HK-2 (cell line): ENCODE measurements at regions not wholly inside any gene's neighbourhood (a gene's known extent, or its start where the extent isn't known, plus 50 kb on each side); places are given as distances from the start of the nearest gene placed in this dataset.
"Not testable (repeated sequence)": the region's sequence is repeated elsewhere in the genome, so short reads cannot be mapped to it uniquely, and the experiment has no call there.

Experiments used
- DNase-seq: peaks from one replicate; pipeline ENCODE4 v3.0.0-alpha.2; 2018; ENCODE audit not compliant: unreplicated experiment

DNA sequence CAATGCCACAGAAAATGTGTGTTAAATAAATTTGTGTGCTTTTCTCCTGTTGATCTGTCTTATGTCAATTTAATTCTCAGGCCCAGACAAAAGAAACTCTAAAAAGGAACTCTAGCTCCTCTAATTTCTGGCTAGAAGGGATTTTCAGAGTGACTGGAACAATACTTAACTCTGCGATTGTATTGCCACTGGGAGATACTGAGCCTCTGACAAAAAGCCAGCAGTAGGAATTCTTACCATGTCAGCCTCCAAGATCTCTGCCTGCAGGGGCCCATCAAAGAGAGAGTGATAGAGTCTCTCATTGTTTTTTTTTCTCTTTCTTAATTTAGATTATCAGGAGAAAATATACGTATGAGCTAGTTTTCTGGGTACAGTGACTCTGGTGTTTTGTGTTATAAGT lies 1165.7 kb downstream of the BRINP3 start:
- DNase-seq = no peak

DNA sequence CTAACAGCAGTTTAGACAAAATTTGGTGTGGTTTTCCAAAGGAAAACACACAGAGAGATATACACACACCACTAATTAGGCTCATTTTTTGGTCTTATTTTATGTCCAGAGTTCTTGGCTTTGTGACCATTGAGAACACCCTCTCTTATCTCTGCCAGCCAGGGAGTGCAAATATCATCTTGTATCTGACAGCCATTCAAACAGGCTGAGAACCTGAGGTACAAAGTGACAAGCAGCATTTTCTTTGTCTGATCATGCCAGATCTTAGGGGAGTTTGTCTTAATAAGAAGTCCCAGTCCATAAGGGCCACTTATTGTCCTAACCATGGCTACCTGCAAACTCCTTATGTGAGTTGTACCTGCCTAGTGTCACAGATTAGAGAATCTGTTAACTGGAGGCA lies 1165.2 kb downstream of the BRINP3 start:
- no peak for DNase-seq

DNA sequence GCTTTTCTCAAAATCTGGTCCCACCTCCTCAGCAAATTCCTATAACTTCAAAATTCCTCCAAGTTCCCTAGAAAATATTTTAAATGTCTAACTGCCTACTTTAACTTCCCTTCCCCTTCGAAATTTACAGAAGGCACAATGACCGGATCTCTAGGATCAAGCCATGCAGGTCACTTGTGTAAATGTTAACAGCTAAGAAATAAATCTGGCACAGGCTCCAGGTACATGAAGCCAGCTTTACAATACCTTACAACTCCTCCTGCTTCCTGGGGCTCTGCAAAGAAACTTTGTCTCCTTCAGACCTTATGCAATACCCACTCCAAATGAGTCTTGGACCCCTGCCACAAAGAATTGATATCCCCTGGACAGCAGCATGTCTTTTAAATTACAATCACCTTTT lies 1164.2 kb downstream of the BRINP3 start:
- DNase-seq = no peak

DNA sequence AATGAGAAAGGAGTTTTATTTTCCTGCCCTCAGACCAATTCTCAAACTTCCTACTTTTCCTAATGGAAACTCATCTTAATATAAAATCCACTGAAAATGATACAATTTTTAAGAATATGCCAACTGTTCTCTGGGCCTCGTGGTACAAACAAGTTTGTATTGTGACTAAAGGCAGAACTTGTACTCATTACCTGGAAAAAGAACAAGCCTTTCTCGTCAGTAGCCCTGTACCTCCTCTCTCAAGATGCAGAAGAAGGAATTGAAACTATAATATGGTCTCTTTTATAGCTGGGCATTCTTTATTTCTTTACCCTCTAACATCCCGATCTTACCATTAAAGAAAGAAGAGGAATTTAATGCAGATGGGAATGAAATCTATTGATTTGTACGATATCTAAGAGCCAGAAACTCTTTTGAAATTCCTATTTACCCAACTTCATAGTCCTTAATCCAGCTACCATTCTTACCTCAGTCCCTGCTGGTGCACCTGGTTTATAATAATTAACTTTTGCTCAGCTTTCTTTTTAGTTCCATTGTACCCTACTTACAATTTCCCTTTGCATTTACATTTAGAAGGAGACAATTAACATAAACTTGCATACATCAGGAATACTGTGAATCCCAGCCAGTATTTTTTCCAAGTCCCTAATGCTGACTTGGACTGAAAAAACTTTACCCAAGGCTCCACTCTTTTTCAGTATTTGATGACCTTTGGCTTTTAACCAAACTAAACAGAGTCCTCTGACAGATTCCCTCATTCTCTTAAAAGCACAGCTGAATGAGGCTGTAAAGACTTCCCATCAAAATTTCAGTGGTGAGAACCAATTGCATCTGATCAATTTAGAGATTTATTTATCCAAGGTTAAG lies 1162.4 kb downstream of the BRINP3 start:
- no peak for DNase-seq

DNA sequence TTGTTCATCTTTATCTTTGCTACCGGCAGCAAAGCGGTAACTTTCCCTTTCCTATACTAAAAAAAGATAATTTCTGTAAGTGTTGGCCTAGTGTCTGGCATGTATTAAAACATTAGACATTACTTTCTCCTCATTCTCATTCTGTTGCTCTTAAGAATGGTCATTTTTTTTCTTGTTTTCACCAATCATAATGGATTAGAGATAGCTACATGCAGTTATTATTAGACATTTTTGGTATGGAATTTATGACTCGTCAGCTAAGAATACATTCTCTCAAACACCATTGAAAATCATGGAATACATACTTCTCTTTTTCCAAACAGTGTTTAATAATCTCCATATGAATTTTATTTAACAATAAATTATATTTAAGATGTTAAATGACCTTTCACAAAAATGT lies 1154.6 kb downstream of the BRINP3 start:
- no peak for DNase-seq

DNA sequence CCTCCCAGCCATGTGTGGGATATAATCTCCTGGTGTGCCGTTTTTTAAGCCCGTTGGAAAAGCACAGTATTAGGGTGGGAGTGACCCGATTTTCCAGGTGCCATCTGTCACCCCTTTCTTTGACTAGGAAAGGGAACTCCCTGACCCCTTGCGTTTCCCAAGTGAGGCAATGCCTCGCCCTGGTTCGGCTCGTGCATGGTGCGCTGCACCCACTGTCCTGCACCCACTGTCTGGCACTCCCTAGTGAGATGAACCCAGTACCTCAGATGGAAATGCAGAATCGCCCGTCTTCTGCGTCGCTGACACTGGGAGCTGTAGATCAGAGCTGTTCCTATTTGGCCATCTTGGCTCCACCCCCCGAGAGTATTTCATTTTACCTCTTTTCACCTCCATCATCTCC lies 1146.6 kb downstream of the BRINP3 start:
- not testable (repeated sequence) for DNase-seq

DNA sequence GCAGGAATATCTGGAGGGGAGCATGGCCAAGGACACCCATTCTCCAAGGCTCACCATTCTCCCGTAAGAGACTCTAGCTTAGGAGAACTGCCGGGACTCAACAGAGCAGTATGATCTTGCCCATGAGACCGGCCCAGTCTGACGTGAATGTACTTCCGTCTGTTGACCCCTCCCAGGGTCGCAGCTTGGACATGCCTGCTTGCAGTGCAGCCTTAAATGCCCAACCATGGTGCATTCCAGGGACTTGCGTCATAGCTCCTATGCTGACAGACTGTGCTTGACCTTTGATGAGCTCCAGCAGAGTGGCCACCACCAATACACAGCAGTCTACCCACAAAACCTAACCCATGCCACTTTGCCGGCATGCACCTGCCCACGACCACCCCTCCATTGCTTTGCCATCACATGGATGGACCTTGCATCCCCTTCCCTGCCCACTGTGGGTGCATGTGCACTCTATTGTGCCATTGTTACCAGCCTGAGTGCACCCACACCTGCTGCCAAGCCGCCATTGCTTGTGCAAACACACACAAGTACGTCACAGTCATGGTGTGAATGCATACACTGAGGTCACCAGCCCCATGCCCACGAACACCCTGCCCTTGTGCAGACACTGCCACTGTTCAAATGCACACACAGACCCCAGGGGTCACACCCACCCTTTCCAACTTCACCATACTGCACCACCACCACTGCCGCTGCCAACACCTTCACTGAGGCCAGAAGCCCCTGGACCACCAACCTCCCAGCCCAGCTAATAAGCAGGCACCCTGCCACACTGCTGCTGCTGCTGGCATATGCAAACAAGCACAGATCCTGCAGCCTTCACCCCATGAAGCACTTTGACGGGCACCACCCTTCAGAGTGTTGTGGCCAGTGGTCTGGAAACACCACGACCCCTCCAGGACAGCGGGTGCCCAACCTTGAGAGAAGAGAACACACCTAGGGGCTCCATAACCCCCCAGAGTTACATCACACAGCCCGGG lies 1141.3 kb downstream of the BRINP3 start:
- DNase-seq = no peak

DNA sequence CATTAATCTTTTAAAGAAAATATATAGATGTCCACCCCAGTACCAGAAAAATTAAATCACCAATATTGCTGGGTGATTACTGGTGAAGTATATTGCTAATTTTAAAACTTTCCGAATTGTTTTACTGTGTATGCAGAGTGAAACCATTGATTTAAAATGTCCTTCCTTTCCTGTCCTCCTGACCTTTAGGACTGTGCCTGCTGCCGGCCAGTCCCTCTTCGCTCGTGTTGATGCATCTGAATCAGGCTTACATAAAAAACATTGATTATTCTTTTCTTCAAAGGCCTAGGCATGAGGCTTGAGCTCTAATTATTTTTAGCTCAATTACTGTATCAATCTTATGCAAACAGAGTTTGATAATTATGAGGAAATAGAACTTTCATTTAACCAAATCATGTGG lies 1128.1 kb downstream of the BRINP3 start:
- no peak for DNase-seq

DNA sequence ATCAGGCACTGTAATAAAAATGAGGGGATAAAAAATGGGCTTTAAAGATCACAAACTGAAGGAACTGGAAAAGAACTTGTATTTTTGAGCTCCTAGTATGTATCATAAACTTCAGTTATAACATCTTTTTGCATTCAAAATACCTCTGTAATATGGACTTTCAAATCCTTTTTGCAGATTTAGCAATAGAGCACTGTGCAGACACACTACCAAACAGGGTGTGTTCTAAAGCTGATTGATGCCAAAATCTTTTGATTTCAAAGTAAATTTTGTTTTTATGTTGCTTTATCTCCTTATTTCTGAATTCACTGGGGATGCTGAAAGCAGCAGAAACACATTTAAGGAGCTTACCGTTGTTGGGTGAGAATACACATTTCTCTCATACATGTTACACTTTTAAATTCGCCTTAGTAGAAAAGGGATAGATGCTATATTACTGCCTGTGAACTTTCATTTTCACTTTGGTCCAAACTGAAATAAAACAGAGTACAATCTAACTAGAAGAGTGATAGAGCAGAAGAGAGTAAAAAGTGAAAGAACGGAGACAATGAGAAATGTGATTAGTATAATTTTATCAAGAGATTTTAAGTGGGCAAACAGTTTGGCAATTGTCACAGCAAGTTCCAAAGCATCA lies 1126.6 kb downstream of the BRINP3 start:
- no peak for DNase-seq

DNA sequence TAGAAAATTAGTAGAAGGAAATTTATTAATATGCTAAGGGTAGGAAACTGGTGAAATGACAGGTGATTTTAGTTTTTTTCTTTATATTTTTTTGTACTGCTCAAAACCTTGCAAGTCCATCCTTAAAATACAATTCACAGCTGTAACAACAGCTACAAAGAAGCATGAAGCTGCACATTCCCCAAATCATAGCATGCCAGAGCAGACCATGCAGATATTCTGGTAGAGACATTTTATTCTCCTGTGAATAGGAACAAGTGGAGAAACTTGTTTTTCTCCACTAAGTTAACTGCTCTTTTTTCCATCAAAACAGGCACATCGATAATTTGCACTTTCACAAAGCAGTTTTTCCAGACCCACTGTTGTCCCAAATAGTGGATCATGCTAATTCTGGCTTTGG lies 1125.7 kb downstream of the BRINP3 start:
- DNase-seq = no peak

DNA sequence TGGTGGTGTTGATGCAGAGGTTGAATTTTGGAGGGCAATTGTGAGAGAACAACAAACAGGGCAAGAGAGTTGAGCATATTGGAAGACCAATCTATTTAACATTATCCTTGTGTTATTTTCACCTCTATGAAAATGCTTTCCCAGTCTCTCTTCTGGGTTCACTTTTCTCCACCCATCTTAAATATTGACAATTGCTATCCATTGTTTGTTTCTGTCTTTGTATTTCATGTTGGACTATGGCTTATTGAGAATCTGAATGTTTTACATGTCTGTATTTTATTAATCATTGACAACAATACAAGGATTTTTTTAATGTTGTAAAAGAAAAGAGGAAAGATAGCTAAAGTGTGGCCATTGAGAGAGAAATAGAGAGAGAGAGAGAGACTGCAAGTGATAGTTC lies 1121.5 kb downstream of the BRINP3 start:
- no peak for DNase-seq

DNA sequence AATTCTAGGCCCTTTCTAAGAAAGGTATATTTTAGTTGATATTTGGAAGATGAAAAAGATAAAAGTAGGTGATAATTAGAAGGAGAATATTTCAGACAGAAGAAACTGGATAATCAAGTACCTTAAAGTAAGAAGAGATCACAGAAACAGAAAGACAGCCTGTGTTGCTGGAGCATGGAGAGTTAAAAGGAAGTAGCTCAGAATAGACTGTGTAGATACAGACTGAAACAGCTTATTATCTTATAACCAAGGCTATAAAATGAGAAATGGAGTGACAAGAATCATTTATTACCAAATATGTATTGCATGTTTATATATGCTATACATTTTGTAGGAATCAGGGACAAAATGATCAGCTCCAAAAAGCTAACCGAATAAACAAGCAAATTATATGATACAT lies 1120.3 kb downstream of the BRINP3 start:
- no peak for DNase-seq

DNA sequence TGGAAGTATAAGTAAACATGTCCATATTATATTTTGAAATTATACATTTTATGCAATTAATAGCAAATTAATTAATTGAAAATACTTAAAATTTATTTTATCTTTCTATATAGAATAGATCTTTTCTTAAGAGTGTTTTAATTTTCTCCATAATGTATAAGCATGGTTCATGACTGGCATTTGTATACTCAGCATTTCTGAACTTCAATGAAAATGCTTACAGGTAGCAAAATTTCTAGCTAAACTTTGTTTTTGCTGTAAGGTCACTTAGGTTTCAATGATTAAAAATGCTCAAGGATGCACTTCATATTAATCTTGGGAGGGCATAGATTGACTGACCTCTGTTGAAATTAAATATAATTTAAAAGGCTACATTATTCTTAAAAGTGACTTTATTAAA lies 1108.1 kb downstream of the BRINP3 start:
- DNase-seq = no peak

DNA sequence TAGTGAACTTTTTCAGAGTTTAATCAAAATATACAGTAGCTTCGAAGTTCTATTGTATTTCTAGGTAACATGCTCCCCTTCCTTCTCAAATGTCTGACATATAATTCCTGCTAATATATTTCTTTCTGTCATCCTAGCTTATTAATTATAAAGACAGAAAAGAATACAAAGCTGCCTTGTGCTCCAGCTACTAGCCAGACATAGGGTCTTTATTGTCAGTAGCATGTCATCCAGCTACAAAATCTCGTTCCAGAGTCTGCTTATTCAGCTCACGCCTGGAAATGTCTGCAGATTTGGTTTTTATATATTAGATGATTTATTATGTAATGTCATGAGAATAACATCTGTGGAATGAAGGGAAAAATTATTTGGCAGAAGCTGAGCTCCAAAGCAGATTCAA lies 1102.8 kb downstream of the BRINP3 start:
- DNase-seq = no peak

DNA sequence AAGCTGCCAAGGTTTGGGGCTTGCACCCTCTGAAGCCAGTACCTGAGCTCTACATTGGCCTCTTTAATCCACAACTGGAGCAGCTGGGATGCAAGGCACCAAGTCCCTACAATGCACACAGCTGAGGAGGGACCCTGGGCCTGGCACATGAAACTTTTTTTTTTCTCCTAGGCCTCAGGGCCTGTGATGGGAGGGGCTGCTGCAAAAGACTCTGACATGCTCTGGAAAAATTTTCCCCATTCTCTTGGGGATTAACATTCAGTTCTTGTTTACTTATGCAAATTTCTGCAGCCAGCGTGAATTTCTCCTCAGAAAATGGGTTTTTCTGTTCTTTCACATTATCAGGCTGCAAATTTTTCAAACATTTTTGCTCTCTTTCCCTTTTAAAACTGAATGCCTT lies 1072.2 kb downstream of the BRINP3 start:
- DNase-seq = no peak

DNA sequence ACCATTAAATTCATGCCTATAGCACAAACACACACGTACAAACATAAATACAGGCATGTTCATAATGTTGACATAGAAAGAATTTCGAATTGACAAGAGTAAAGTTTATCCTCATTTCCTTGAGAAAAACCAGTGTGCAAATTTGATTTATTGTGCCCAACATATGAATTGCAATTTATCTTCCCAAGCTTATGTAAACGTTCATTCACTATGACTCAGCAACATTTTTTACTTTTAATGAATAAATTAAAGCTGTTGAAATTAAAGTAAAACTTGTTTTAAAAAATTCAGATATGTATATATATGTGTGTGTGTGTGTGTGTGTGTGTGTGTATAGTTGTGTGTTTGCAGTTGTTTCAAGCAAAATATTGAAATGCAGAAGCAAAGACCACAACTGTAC lies 1067.9 kb downstream of the BRINP3 start:
- DNase-seq = no peak

DNA sequence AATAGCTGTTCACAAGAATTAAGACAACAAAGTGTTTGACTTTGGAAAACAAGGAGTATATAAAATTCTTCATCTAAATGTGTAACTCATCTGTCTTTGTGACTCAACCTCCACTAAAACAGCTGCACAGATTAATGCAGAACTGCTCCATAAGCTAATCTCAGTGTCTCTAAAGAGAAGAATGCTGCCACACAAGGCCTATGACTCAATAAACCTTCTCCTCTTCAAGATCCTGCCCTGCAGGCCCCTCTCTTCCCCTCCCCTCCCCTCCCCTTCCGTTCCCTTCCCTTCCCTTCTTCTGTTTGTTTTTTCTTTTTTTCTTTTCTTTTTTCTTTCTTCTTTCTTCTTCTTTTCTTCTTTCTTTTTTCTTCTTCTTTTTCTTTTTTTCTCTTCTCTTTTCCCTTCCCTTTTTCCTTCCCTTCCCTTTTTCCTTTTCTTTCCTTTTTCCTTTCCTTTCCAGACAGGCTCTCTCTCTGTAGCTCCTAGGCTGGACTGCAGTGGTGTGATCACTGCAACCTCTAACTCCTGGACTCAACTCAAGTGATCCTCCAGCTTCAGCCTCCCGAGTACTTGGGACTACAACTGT lies 1052.8 kb downstream of the BRINP3 start:
- DNase-seq = no peak

DNA sequence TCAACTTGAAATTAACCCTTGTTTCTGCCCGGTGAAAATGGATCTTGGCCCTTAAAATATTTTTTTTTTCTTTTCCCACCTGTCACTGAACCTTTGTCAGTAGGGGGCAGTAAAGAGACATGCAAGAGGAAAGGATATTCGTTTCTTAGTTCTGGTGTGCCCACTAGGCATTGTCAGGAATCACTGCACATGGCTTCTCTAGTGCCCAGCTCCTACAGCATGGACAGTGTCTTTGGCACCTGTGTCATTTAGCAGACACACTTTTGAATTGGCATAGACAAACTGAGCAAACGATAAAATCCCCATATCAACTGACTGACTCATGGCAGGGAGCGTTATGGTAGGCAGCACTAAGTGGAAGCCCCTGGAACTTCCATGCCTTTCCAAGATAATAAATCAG lies 1048.1 kb downstream of the BRINP3 start:
- DNase-seq = no peak

DNA sequence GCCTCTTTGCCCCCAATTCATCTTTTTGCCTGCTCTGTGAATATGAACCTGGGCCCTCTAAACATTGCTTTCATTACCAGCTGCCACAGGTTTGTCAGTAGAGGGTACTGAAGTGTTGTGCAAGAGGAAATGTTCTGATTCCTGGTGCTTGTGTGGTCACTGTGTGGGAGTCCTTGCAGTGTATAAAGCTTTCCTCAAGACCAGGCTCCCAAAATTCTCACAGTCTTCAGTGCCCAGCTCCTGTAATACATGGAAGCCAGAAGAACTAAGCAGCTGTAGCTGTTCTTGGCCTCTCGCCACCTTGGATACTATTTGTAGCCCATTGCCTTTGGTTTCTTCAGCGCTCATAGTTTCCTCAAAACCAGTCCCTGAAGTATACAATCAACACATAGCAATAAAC lies 1046.2 kb downstream of the BRINP3 start:
- DNase-seq = no peak

DNA sequence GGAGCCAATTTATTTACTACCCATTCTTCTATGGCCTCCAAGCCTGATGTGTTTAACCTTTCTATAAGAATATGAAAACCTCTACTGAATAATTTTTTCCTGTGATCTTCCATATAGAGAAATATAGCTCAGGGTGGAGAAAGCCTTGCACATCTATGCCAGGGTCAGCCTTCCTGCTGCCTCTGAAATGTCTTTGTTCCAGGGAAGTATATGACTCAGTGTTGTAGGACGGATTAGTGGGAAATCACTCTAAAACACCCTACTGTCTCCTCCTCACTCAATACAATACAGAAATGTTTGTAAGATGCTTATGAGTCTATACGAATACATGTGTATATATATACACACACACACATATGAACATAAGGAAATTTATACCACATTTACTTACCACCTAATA lies 1044.9 kb downstream of the BRINP3 start:
- no peak for DNase-seq

DNA sequence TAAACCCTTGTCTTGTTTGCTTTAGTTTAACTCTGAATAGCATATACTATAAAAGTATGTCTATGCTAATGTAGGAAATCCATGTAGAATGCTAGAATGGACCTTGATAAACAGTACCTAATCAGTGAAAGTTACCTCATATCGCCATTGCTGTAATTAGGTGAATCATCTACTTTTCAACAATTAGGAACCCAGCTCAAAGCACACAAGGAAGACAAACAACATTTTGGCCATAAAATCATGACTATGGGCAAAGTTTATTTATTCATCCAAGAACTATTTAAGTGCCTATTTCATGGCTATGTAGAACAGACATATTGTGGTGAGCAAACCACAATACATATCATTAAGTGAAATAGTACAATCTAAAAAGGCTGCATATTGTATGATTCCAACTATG lies 1043.2 kb downstream of the BRINP3 start:
- no peak for DNase-seq

DNA sequence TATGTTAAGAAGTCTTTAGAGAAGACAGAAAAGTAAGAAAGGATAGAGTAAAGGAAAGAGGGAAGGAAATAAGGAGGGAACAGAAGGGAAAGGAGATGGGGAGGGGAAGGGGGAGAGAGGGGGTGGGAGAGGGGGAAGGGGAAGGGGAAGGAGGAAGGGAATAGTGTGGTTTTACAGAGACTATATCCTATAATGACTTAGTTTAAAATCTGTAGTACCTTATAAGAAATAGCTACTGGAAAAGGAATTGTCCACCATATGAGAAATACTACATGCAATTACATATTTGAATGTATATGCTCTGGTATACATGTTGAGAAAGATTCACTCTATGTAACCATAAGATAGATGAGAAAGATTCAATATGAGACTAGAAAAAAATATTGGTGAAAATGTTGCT lies 1042.3 kb downstream of the BRINP3 start:
- no peak for DNase-seq
